HG02970 (cell line): ENCODE measurements at regions not wholly inside any gene's neighbourhood (a gene's known extent, or its start where the extent isn't known, plus 50 kb on each side); places are given as distances from the start of the nearest gene placed in this dataset.
"Not testable (repeated sequence)": the region's sequence is repeated elsewhere in the genome, so short reads cannot be mapped to it uniquely, and the experiment has no call there.

ENCODE experiments used
- ATAC-seq: cut with Tn5 transposase; IDR thresholded peaks from one replicate; pipeline ENCODE4 v1.9.1; 2021; ENCODE audit warnings: mild to moderate bottlenecking, moderate library complexity, moderate number of reproducible peaks; ENCODE audit not compliant: unreplicated experiment, low FRiP score

GRCh38 chr6:90463359-90463758, 123.5 kb downstream of the MAP3K7 start:
- no peak for ATAC-seq

- ATAC-seq: no peak
Measured at GRCh38 chr6:90462102-90462501, 124.8 kb downstream of the MAP3K7 start.

GRCh38 chr6:90461383-90461782, 125.5 kb downstream of the MAP3K7 start:
- no peak for ATAC-seq

- no peak for ATAC-seq
Measured at GRCh38 chr6:90460051-90460450, 126.8 kb downstream of the MAP3K7 start.

GRCh38 chr6:90459225-90459758, 127.6 kb downstream of the MAP3K7 start:
- no peak for ATAC-seq

GRCh38 chr6:90458353-90459224, 128.3 kb downstream of the MAP3K7 start:
- no peak for ATAC-seq

- ATAC-seq: no peak
Measured at GRCh38 chr6:90457867-90458259, 129.0 kb downstream of the MAP3K7 start.

GRCh38 chr6:90456997-90457866, 129.6 kb downstream of the MAP3K7 start:
- not testable (repeated sequence) for ATAC-seq

- ATAC-seq: no peak
Measured at GRCh38 chr6:90456001-90456400, 130.9 kb downstream of the MAP3K7 start.

GRCh38 chr6:90454836-90455427, 131.9 kb downstream of the MAP3K7 start:
- ATAC-seq: no peak

- ATAC-seq: no peak
Measured at GRCh38 chr6:90450268-90450953, 136.5 kb downstream of the MAP3K7 start.

- no peak for ATAC-seq
Measured at GRCh38 chr6:90449311-90449710, 137.6 kb downstream of the MAP3K7 start.

- ATAC-seq: no peak
Measured at GRCh38 chr6:90448836-90449235, 138.0 kb downstream of the MAP3K7 start.

- no peak for ATAC-seq
Measured at GRCh38 chr6:90446164-90446563, 140.7 kb downstream of the MAP3K7 start.

- ATAC-seq: no peak
Measured at GRCh38 chr6:90445533-90446108, 141.3 kb downstream of the MAP3K7 start.

- ATAC-seq: no peak
Measured at GRCh38 chr6:90444160-90444714, 142.6 kb downstream of the MAP3K7 start.

- no peak for ATAC-seq
Measured at GRCh38 chr6:90442366-90442765, 144.5 kb downstream of the MAP3K7 start.

- ATAC-seq: no peak
Measured at GRCh38 chr6:90440586-90441283, 144.1 kb upstream of the BACH2 start.

GRCh38 chr6:90439586-90439985, 142.9 kb upstream of the BACH2 start:
- ATAC-seq: no peak
